GOT3 (cell line): ENCODE measurements at regions not wholly inside any gene's neighbourhood (a gene's known extent, or its start where the extent isn't known, plus 50 kb on each side); places are given as distances from the start of the nearest gene placed in this dataset.

Source experiments
- DNase-seq: peaks from one replicate; lab custom pipeline; 2025; ENCODE audit warnings: mixed read lengths; lab: John Stamatoyannopoulos, UW

GRCh38 chr18:78771496-78772359 lies 207.9 kb upstream of the SALL3 start:
- no peak for DNase-seq

GRCh38 chr18:78772360-78773302 lies 207.0 kb upstream of the SALL3 start:
- no peak for DNase-seq

DNA sequence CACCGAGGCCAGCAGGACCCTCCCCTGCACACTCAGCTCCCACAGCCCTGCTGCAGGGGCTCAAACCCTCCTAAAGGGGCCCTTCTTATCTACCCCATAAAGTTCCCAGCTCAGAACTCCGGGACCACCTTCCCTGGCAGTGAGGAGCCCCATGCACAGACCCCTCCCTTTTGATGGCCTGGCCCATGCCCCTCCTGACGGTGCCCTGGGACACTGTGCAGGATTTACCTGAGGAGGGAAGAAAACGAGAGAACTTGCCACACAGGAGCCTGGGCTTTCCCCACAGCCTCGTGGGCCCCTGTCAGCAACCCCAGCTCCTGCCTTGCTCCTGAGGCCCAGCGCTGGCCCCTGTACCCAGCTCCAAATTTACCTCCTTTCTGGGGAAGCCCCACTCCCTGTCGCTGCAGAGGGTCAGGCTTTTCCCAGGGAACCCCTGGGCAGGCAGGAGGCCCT lies 206.3 kb upstream of the SALL3 start:
- no peak for DNase-seq

GRCh38 chr18:78773819-78774218 lies 205.8 kb upstream of the SALL3 start:
- no peak for DNase-seq

- no peak for DNase-seq
These were observed 204.9 kb upstream of the SALL3 start for GRCh38 chr18:78774741-78775141.

GRCh38 chr18:78776151-78776550 lies 203.5 kb upstream of the SALL3 start:
- no peak for DNase-seq

GRCh38 chr18:78776706-78777285 lies 202.8 kb upstream of the SALL3 start:
- DNase-seq, result no peak

- DNase-seq, result no peak
These were observed 201.6 kb upstream of the SALL3 start for GRCh38 chr18:78777992-78778391.

DNA sequence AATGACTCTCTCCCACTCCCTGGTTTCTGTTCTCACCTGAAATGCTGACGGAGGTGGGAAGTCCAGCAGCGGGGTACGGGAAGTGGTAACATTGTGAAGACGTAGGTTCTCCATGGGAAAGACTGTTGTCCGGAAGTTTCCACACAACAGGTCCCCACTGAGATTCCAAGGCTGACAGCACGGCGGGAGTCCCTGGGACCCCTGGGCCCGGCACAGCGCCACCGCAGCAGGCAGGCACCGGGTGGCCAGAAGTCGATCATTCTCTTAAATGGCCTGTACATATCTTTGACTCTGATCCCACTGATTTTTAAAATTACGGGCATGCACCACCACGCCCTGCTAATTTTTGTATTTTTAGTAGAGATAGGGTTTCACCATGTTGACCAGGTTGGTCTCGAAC lies 201.0 kb upstream of the SALL3 start:
- DNase-seq, result no peak

DNA sequence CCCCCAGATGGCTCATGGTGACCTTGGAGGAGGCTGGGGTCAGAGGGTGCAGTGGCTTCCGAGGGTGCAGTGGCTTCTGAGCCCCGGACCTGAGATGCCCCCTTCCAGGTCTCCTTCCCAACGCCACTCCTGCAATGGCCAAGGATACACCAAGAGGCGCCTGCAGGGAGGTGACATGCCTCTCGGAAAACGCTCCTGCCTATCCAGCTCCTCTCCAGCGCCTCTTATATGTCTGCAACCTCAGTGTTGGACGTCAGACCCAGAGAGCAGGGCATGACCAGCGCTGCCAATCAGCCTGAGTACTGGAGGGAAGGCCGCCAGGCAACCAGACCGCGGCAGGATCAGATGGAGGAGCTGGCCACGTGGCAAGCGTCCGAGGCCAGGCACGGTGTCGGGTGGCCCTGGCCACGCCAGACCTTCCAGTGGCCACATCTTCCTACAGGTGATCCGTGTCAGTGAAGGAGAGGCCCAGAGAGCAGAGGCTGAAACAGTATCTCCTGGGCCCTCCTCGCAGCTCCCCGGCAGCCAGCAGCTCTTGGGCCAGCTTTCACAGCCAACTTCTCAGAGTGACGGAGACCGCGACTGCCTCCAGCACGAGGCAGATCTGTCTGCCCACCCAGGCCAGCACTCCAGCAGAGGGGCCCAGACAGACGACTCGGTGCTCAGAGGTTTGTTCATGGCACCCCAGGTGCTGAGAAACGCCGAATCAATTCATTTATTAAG lies 199.5 kb upstream of the SALL3 start:
- no peak for DNase-seq

GRCh38 chr18:78780719-78781600 lies 198.7 kb upstream of the SALL3 start:
- no peak for DNase-seq

DNA sequence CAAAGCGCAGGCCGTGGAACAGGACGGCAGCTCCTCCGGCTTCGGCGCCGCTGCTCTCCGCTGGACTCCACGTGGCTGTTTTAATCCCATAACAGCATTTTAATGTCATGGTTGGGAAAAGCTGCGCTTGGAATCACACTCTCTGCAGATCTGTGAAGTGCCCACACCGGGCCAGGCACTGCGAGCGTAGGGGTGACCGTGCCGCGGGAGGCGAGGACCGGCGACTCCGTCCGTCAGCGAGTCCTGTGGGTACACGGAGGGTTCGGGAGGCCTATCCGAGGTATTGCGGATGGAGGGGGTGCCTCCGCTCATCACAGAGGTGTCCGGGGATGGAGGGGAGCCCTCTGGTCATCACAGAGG lies 198.0 kb upstream of the SALL3 start:
- DNase-seq, result no peak

DNA sequence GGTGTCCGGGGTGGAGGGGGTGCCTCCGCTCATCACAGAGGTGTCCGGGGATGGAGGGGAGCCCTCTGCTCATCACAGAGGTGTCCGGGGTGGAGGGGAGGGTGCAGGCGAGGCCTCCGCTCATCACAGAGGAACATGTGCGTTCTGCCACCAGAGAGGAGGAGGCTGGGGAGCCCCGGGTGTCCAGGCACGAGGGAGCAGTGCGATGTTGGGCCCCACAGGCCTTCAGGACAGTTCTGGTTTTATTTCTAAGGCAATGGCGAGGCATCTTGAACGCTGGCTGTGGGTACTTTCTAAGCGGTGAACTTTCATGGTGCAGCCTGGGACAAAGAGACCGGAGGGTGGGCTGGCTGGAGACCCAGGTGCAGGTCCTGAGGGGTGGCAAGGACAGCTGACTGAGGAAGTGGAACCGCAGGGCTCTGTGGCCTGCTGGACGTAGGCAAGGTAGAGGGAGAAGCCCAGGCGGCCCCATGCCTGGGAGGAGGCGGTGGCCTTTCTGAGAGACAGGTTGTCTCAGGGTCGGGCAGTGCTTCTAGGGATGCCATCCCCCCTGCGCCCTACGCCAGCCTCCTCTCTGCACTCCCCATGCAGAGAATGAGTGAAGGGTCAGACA lies 196.6 kb upstream of the SALL3 start:
- no peak for DNase-seq

DNA sequence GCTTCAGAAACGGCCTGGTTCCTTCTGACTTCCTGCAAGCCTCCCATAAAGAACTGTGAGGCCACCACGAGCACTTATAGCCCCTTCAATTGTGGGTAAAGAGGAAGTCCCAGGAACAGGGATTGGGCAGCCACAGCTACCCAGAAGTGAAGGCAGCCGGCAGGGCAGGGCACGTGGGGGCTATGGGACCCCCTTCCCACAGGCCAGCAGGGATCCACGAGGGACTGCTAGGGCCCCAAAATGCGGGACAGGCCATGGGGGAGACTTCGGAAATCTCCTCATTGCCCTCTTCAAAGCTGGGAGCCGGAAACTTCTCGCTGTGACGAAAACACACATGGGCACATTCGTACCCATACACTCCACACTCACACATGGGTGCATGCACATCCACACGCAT lies 196.1 kb upstream of the SALL3 start:
- no peak for DNase-seq

DNA sequence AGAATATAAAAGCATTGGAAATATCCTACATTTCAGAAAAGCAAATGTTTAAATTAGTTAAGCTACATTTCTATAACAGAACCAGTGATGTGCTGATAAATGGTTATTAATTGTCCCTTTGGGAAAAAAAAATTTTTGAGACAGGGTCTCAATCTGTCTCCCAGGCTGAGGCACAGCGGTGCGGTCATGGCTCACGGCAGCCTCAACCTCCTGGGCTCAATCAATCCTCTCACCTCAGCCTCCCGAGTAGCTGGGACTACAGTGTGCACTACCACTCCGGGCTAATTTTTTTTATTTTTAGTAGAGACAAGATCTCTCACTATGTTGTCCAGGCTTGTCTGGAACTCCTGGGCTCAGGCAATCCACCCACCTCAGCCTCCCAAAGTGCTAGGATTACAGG lies 194.8 kb upstream of the SALL3 start:
- DNase-seq, result no peak

GRCh38 chr18:78785706-78786105 lies 193.9 kb upstream of the SALL3 start:
- no peak for DNase-seq

- DNase-seq, result no peak
These were observed 192.8 kb upstream of the SALL3 start for GRCh38 chr18:78786776-78787175.

GRCh38 chr18:78787751-78788150 lies 191.9 kb upstream of the SALL3 start:
- no peak for DNase-seq

GRCh38 chr18:78788161-78788560 lies 191.5 kb upstream of the SALL3 start:
- DNase-seq, result no peak

DNA sequence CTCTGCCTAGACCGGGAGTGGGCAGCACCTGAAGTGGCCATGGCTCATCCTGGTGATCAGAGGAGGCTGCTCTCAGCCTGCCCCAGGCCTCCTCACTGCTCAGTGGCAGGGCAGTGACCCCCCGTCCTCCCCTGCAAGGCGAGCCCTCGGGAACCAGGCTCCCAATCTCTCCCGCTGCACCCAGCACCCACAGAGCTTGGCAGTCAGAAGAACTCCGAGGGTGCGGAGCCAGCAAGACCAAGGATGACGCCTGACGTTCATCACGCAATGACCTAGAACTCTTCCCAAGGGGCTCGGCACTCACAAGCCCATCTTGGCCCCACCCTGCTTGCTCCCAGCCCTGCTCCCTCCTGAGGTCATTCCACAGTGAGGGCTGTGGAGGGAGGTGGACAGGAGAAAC lies 189.8 kb upstream of the SALL3 start:
- no peak for DNase-seq
